H1 (cell line): ENCODE measurements at regions not wholly inside any gene's neighbourhood (a gene's known extent, or its start where the extent isn't known, plus 50 kb on each side); places are given as distances from the start of the nearest gene placed in this dataset.

Source experiments
- ASH2L ChIP-seq: fragments of 200-600, 300-600 bp; sonication (generic); IDR thresholded peaks from one replicate; pipeline ENCODE4 v1.7.1; 2017; ENCODE audit warnings: low read length
- BACH1 ChIP-seq: IDR thresholded peaks from 2 replicates; pipeline ENCODE4 v1.6.1; 2012; ENCODE audit warnings: low read length, improper control_type of control experiment
- JUN ChIP-seq: IDR thresholded peaks from 2 replicates; pipeline ENCODE4 v1.6.1; 2011; ENCODE audit warnings: low read depth, mild to moderate bottlenecking, improper control_type of control experiment, low read length
- KDM1A ChIP-seq: fragments of 200-600, 300-600 bp; sonication (generic); IDR thresholded peaks from 2 replicates; pipeline ENCODE4 v1.7.1; 2016; ENCODE audit warnings: mild to moderate bottlenecking, low read length, borderline replicate concordance
- POLR2A ChIP-seq, 2 experiments: IDR thresholded peaks; 1 replicate in 1 of 2; 2 replicates in 1 of 2; pipeline ENCODE4 v1.6.1; 2011; ENCODE audit warnings: low read depth in 2 of 2, low read length in 2 of 2, mild to moderate bottlenecking in 2 of 2; ENCODE audit errors: control extremely low read depth in 1 of 2
- POLR2AphosphoS5 ChIP-seq: IDR thresholded peaks from 2 replicates; pipeline ENCODE4 v1.6.1; 2011; ENCODE audit warnings: low read depth, low read length
- POU5F1 ChIP-seq: IDR thresholded peaks from 2 replicates; pipeline ENCODE4 v1.6.1; 2011; ENCODE audit warnings: low read depth, mild to moderate bottlenecking, low read length, moderate library complexity
- RAD21 ChIP-seq, 2 experiments: IDR thresholded peaks in 1 of 2; conservative IDR thresholded peaks in 1 of 2; 2 replicates each; pipeline ENCODE4 v1.6.1; 2011; ENCODE audit warnings: low read depth in 2 of 2, low read length in 2 of 2, improper control_type of control experiment in 1 of 2, inconsistent platforms in 1 of 2, mild to moderate bottlenecking in 1 of 2, moderate library complexity in 1 of 2
- SIX5 ChIP-seq: IDR thresholded peaks from 2 replicates; pipeline ENCODE4 v1.6.1; 2011; ENCODE audit warnings: mild to moderate bottlenecking, low read depth, low read length
- SP1 ChIP-seq: IDR thresholded peaks from 2 replicates; pipeline ENCODE4 v1.6.1; 2011; ENCODE audit warnings: low read depth, low read length
- TCF12 ChIP-seq: IDR thresholded peaks from 2 replicates; pipeline ENCODE4 v1.6.1; 2011; ENCODE audit warnings: low read depth, mild to moderate bottlenecking, low read length
- TF ChIP-seq, protein P1 (sequence below), 3 experiments: IDR thresholded peaks; 1 replicate in 2 of 3; 2 replicates in 1 of 3; pipeline versions ENCODE4 v1.5.1 to v1.6.1; 2011; ENCODE audit warnings: low read length in 3 of 3, mild to moderate bottlenecking in 3 of 3, inconsistent platforms in 2 of 3, low read depth in 1 of 3, moderate library complexity in 1 of 3; ENCODE audit not compliant: insufficient read depth in 1 of 3; ENCODE audit errors: control extremely low read depth in 1 of 3
- TF ChIP-seq, protein P2 (sequence below): IDR thresholded peaks from 2 replicates; pipeline ENCODE4 v1.6.1; 2012; ENCODE audit warnings: inconsistent platforms
- TF ChIP-seq, protein P3 (sequence below): IDR thresholded peaks from 2 replicates; pipeline ENCODE4 v1.6.1; 2012; ENCODE audit warnings: inconsistent platforms

DNA sequence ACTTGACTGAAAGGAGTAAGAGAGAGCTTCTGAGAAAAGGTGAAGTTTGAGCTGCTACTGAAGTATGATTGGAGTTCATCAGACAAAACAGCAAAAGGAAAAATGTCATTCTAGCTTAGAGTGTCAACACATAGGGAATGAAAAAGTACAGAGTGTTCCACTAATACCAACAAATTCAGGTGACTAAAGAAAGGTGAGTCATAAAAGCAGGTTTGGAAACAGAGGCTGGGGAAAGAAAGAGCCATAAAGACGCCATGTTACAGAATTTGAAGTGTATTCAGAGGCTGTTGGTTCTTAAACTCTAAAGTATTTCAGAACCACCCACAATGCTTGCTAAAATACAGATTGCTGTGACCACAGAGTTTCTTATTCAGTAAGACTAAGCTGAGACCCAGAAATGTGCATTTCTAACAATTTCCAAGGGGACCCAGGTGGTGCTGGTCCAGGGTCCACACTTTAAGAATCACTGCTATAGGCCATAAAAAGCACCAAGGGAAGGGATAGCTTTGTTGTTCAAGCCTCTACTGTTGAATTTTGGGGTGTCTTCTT lies 143.1 kb downstream of the ELAPOR2 start:
- TF ChIP-seq POLR2A (IDR thresholded peaks at IDR 0.05; ENCODE audit: control extremely low read depth in 1 of 2, low read depth in 2 of 2, low read length in 2 of 2) (no peak), POU5F1 (no peak), POLR2AphosphoS5 (no peak), BACH1 (no peak), TCF12 (no peak), RAD21 (IDR thresholded peaks at IDR 0.05 in 1 of 2, conservative IDR thresholded peaks at IDR 0.05 in 1 of 2; ENCODE audit: low read depth in 2 of 2, low read length in 2 of 2) (no peak), ASH2L (no peak), KDM1A (no peak), JUN (no peak), SP1 (no peak), SIX5 (no peak)
- TF ChIP-seq, protein P1, sequence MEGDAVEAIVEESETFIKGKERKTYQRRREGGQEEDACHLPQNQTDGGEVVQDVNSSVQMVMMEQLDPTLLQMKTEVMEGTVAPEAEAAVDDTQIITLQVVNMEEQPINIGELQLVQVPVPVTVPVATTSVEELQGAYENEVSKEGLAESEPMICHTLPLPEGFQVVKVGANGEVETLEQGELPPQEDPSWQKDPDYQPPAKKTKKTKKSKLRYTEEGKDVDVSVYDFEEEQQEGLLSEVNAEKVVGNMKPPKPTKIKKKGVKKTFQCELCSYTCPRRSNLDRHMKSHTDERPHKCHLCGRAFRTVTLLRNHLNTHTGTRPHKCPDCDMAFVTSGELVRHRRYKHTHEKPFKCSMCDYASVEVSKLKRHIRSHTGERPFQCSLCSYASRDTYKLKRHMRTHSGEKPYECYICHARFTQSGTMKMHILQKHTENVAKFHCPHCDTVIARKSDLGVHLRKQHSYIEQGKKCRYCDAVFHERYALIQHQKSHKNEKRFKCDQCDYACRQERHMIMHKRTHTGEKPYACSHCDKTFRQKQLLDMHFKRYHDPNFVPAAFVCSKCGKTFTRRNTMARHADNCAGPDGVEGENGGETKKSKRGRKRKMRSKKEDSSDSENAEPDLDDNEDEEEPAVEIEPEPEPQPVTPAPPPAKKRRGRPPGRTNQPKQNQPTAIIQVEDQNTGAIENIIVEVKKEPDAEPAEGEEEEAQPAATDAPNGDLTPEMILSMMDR (IDR thresholded peaks at IDR 0.05; ENCODE audit: control extremely low read depth in 1 of 3, insufficient read depth in 1 of 3, low read depth in 1 of 3, low read length in 3 of 3) = no peak
- TF ChIP-seq, protein P2, sequence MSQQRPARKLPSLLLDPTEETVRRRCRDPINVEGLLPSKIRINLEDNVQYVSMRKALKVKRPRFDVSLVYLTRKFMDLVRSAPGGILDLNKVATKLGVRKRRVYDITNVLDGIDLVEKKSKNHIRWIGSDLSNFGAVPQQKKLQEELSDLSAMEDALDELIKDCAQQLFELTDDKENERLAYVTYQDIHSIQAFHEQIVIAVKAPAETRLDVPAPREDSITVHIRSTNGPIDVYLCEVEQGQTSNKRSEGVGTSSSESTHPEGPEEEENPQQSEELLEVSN = no peak
- TF ChIP-seq, protein P3, sequence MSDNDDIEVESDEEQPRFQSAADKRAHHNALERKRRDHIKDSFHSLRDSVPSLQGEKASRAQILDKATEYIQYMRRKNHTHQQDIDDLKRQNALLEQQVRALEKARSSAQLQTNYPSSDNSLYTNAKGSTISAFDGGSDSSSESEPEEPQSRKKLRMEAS = no peak
